Glomerular endothelial cell (primary cell): ENCODE measurements at regions not wholly inside any gene's neighbourhood (a gene's known extent, or its start where the extent isn't known, plus 50 kb on each side); places are given as distances from the start of the nearest gene placed in this dataset.
"Not testable (repeated sequence)": the region's sequence is repeated elsewhere in the genome, so short reads cannot be mapped to it uniquely, and the experiment has no call there.

Source experiments
- DNase-seq: peaks from one replicate; pipeline ENCODE4 v3.0.0-alpha.2; 2011; ENCODE audit warnings: low read depth, low spot score; ENCODE audit errors: extremely low read depth

GRCh38 chr1:214715126-214715525 lies 112.1 kb downstream of the CENPF start:
- DNase-seq, result no peak

- DNase-seq, result no peak
Measured at GRCh38 chr1:214717351-214717750, 114.4 kb downstream of the CENPF start.

- DNase-seq, result no peak
Measured at GRCh38 chr1:214718724-214719123, 115.7 kb downstream of the CENPF start.

- DNase-seq, result no peak
Measured at GRCh38 chr1:214719207-214719606, 116.2 kb downstream of the CENPF start.

GRCh38 chr1:214720561-214720960 lies 117.6 kb downstream of the CENPF start:
- no peak for DNase-seq

GRCh38 chr1:214727274-214727673 lies 124.3 kb downstream of the CENPF start:
- no peak for DNase-seq

- DNase-seq, result no peak
Measured at GRCh38 chr1:214739621-214740238, 136.7 kb downstream of the CENPF start.

GRCh38 chr1:214740471-214740870 lies 137.5 kb downstream of the CENPF start:
- no peak for DNase-seq

GRCh38 chr1:214747050-214747635 lies 144.1 kb downstream of the CENPF start:
- no peak for DNase-seq

GRCh38 chr1:214753236-214753852 lies 150.3 kb downstream of the CENPF start:
- no peak for DNase-seq

- no peak for DNase-seq
Measured at GRCh38 chr1:214761030-214761429, 158.0 kb downstream of the CENPF start.

- no peak for DNase-seq
Measured at GRCh38 chr1:214762902-214763301, 159.9 kb downstream of the CENPF start.

GRCh38 chr1:214764502-214764901 lies 161.5 kb downstream of the CENPF start:
- DNase-seq, result no peak

GRCh38 chr1:214767221-214767620 lies 164.2 kb downstream of the CENPF start:
- DNase-seq, result no peak

- DNase-seq, result not testable (repeated sequence)
Measured at GRCh38 chr1:214769666-214770065, 166.7 kb downstream of the CENPF start.

GRCh38 chr1:214777364-214777763 lies 174.4 kb downstream of the CENPF start:
- no peak for DNase-seq

GRCh38 chr1:214791961-214792360 lies 189.0 kb downstream of the CENPF start:
- DNase-seq, result no peak

GRCh38 chr1:214792527-214793186 lies 189.7 kb downstream of the CENPF start:
- DNase-seq, result no peak

GRCh38 chr1:214793708-214794107 lies 190.7 kb downstream of the CENPF start:
- no peak for DNase-seq

GRCh38 chr1:214801191-214801590 lies 198.2 kb downstream of the CENPF start:
- no peak for DNase-seq

GRCh38 chr1:214808845-214809460 lies 206.0 kb downstream of the CENPF start:
- DNase-seq, result no peak
